IMR-90 (cell line): ENCODE measurements at regions not wholly inside any gene's neighbourhood (a gene's known extent, or its start where the extent isn't known, plus 50 kb on each side); places are given as distances from the start of the nearest gene placed in this dataset.

Source experiments
- ATAC-seq: fragments of 200-7000 bp; cut with Tn5 transposase; 2 replicates; pipeline ENCODE4 v1.9.1; 2020; ENCODE audit warnings: low read depth, mild to moderate bottlenecking, moderate library complexity
- BruUV-seq: library from RNA; stranded (reverse); fragments of 400-500 nt; replicated peaks from 2 replicates; lab custom pipeline; 2021; lab: Mats Ljungman, UMichigan
- CTCF ChIA-PET: fragments of 300-600 bp; formaldehyde crosslinking; extraction: SDS; loops from one replicate; lab custom pipeline; 2021; ENCODE audit warnings: antibody characterized with exemption; lab: Yijun Ruan, JAX
- POLR2A ChIA-PET: fragments of 300-600 bp; sonication (Branson Sonifier 250); formaldehyde crosslinking; loops from one replicate; lab custom pipeline; 2022; ENCODE audit warnings: antibody characterized with exemption; ENCODE audit not compliant: unreplicated experiment; lab: Charles Lee
- DNase-seq: peaks from one replicate; pipeline ENCODE4 v3.0.0; 2013
- H2AFZ ChIP-seq: replicated peaks from 2 replicates; pipeline ENCODE3; 2013; ENCODE audit warnings: low read length, mild to moderate bottlenecking; ENCODE audit not compliant: poor library complexity
- H2AK5ac ChIP-seq: 2 replicates; pipeline ENCODE4 v1.6.1; 2013; ENCODE audit warnings: low read depth, low read length, inconsistent platforms
- H2AK9ac ChIP-seq: replicated peaks from 2 replicates; pipeline ENCODE3; 2013; ENCODE audit warnings: mild to moderate bottlenecking, low read depth, low read length, moderate library complexity; ENCODE audit not compliant: poor library complexity
- H2BK120ac ChIP-seq: 2 replicates; pipeline ENCODE4 v1.6.1; 2013; ENCODE audit warnings: low read depth, low read length, inconsistent platforms
- H2BK15ac ChIP-seq: 3 replicates; pipeline ENCODE4 v1.6.1; 2013; ENCODE audit warnings: low read depth, low read length, inconsistent platforms
- H2BK20ac ChIP-seq: 2 replicates; pipeline ENCODE4 v1.6.1; 2013; ENCODE audit warnings: low read depth, mild to moderate bottlenecking, inconsistent platforms, low read length, moderate library complexity
- H2BK5ac ChIP-seq: 2 replicates; pipeline ENCODE4 v1.6.1; 2013; ENCODE audit warnings: mild to moderate bottlenecking, low read depth, low read length, inconsistent platforms; ENCODE audit not compliant: poor library complexity, severe bottlenecking
- H3K14ac ChIP-seq: replicated peaks from 2 replicates; pipeline ENCODE4 v1.6.1; 2013; ENCODE audit warnings: low read depth, low read length, inconsistent platforms
- H3K18ac ChIP-seq: 2 replicates; pipeline ENCODE4 v1.6.1; 2013; ENCODE audit warnings: low read depth, low read length, control low read depth
- H3K23ac ChIP-seq: 2 replicates; pipeline ENCODE4 v1.6.1; 2013; ENCODE audit warnings: low read depth, low read length, inconsistent platforms
- H3K27ac ChIP-seq: 2 replicates; pipeline ENCODE4 v1.5.1; 2013; ENCODE audit warnings: mild to moderate bottlenecking, control low read depth, low read length; ENCODE audit not compliant: insufficient read depth
- H3K27me3 ChIP-seq: 2 replicates; pipeline ENCODE4 v1.6.1; 2013; ENCODE audit warnings: low read length; ENCODE audit not compliant: control insufficient read depth, insufficient read depth
- H3K36me3 ChIP-seq: 2 replicates; pipeline ENCODE4 v1.6.1; 2013; ENCODE audit warnings: low read length, mixed read lengths; ENCODE audit not compliant: control insufficient read depth, insufficient read depth
- H3K4ac ChIP-seq: 2 replicates; pipeline ENCODE4 v1.6.1; 2013; ENCODE audit warnings: low read depth, low read length, inconsistent platforms
- H3K4me1 ChIP-seq: 2 replicates; pipeline ENCODE4 v1.6.1; 2013; ENCODE audit warnings: low read length, mixed read lengths; ENCODE audit not compliant: control insufficient read depth, insufficient read depth
- H3K4me2 ChIP-seq: 2 replicates; pipeline ENCODE4 v1.6.1; 2013; ENCODE audit warnings: low read depth, mild to moderate bottlenecking, control low read depth, low read length, moderate library complexity
- H3K4me3 ChIP-seq: 2 replicates; pipeline ENCODE4 v1.5.1; 2013; ENCODE audit warnings: low read depth, mild to moderate bottlenecking, control low read depth, low read length, moderate library complexity; ENCODE audit not compliant: insufficient read depth
- H3K56ac ChIP-seq: 2 replicates; pipeline ENCODE4 v1.6.1; 2013; ENCODE audit warnings: low read length, inconsistent platforms; ENCODE audit not compliant: insufficient read depth; ENCODE audit errors: extremely low read depth
- H3K79me1 ChIP-seq, 2 experiments: 2 replicates each; pipeline ENCODE4 v1.6.1; 2013; ENCODE audit warnings: low read length in 2 of 2, inconsistent platforms in 1 of 2, low read depth in 1 of 2
- H3K9ac ChIP-seq: 2 replicates; pipeline ENCODE4 v1.6.1; 2013; ENCODE audit warnings: low read depth, low read length, control low read depth
- H3K9me1 ChIP-seq: 2 replicates; pipeline ENCODE4 v1.6.1; 2013; ENCODE audit warnings: low read length, inconsistent platforms; ENCODE audit not compliant: insufficient read depth
- H3K9me3 ChIP-seq: 2 replicates; pipeline ENCODE4 v1.6.1; 2013; ENCODE audit warnings: low read length; ENCODE audit not compliant: control insufficient read depth, insufficient read depth
- H4K20me1 ChIP-seq: 2 replicates; pipeline ENCODE4 v1.6.1; 2013; ENCODE audit warnings: low read length, inconsistent platforms; ENCODE audit not compliant: insufficient read depth
- H4K5ac ChIP-seq: 2 replicates; pipeline ENCODE4 v1.6.1; 2013; ENCODE audit warnings: mild to moderate bottlenecking, low read depth, low read length, control low read depth
- H4K8ac ChIP-seq, 2 experiments: 2 replicates each; pipeline ENCODE4 v1.6.1; 2013; ENCODE audit warnings: low read depth in 2 of 2, low read length in 2 of 2, control low read depth in 1 of 2, inconsistent platforms in 1 of 2
- H4K91ac ChIP-seq: 2 replicates; pipeline ENCODE4 v1.6.1; 2013; ENCODE audit warnings: low read depth, low read length, inconsistent platforms; ENCODE audit not compliant: insufficient read depth
- CEBPB ChIP-seq: IDR thresholded peaks from 2 replicates; pipeline ENCODE4 v1.6.1; 2012; ENCODE audit warnings: low read depth, low read length, improper control_type of control experiment
- CHD1 ChIP-seq: IDR thresholded peaks from 2 replicates; pipeline ENCODE4 v1.6.1; 2012; ENCODE audit warnings: low read depth, low read length, improper control_type of control experiment
- MAZ ChIP-seq: IDR thresholded peaks from 2 replicates; pipeline ENCODE4 v1.6.1; 2012; ENCODE audit warnings: low read depth, mild to moderate bottlenecking, low read length, improper control_type of control experiment, moderate library complexity, borderline replicate concordance
- MXI1 ChIP-seq: IDR thresholded peaks from 2 replicates; pipeline ENCODE4 v1.6.1; 2012; ENCODE audit warnings: low read depth, mild to moderate bottlenecking, low read length, moderate library complexity, borderline replicate concordance
- POLR2A ChIP-seq: IDR thresholded peaks from 2 replicates; pipeline ENCODE4 v1.6.1; 2012; ENCODE audit warnings: mild to moderate bottlenecking, low read depth, low read length
- RAD21 ChIP-seq: IDR thresholded peaks from 2 replicates; pipeline ENCODE4 v1.6.1; 2012; ENCODE audit warnings: low read length, improper control_type of control experiment
- RCOR1 ChIP-seq: IDR thresholded peaks from 2 replicates; pipeline ENCODE4 v1.6.1; 2012; ENCODE audit warnings: mild to moderate bottlenecking, low read length, improper control_type of control experiment; ENCODE audit not compliant: insufficient replicate concordance
- RFX5 ChIP-seq: IDR thresholded peaks from 2 replicates; pipeline ENCODE4 v1.8.0; 2012; ENCODE audit warnings: low read depth, mild to moderate bottlenecking, low read length, moderate library complexity
- SMC3 ChIP-seq: fragments of 150-350 bp; IDR thresholded peaks from 2 replicates; pipeline ENCODE4 v1.6.1; 2016; ENCODE audit warnings: low read depth, mild to moderate bottlenecking, antibody characterized with exemption, low read length, moderate library complexity
- whole genome bisulfite sequencing, 2 experiments: methylation state at CpG; one replicate each; pipeline versions ENCODE4 v1.1.5 to v1.1.7; 2013; ENCODE audit warnings: missing lambda C conversion rate in 2 of 2; ENCODE audit not compliant: insufficient read length in 1 of 2; ENCODE audit errors: extremely low coverage in 2 of 2; 5-methylcytosine and 5-hydroxymethylcytosine counted together
- dilution Hi-C: fragments of 300-500 bp; cut with HindIII; formaldehyde crosslinking; loops from one replicate; pipeline ENCODE4 v1.14.3; 2018; ENCODE audit warnings: low sequenced_read_pairs; ENCODE audit not compliant: unreplicated experiment
- in situ Hi-C: fragments of 300-500 bp; cut with MboI; formaldehyde crosslinking; loops from 3 replicates; pipeline ENCODE4 v1.14.3; 2019; ENCODE audit warnings: low sequenced_read_pairs, inconsistent platforms, mixed read lengths
- intact Hi-C: fragments of 100-400 bp; cut with micrococcal nuclease; formaldehyde crosslinking; loops from 2 replicates; pipeline ENCODE4 v1.10.0; 2022

GRCh38 chr2:7492719-7493118 is 575.5 kb downstream of the RNF144A start:
- ChIA-PET POLR2A (no interaction called here), CTCF (interaction anchor here (1.1 kb wide), 1 partner anchor 66 kb away, joined by 3 read pairs; no protein-coding TSS in a partner anchor)
- Histone ChIP-seq H2BK5ac (no peak overlapping the region), H2AFZ (no peak overlapping the region), H3K14ac (no peak overlapping the region), H4K91ac (no peak overlapping the region), H3K27ac (no peak overlapping the region), H3K56ac (no peak overlapping the region), H3K4ac (no peak overlapping the region), H4K5ac (no peak overlapping the region), H3K9ac (no peak overlapping the region), H3K9me1 (no peaks in the 10 kb centered on the region), H2BK120ac (no peak overlapping the region), H3K79me1 (no peaks in the 10 kb centered on the region), H3K4me2 (no peak overlapping the region), H2AK5ac (no peak overlapping the region), H2BK20ac (no peak overlapping the region), H3K36me3 (no peaks in the 10 kb centered on the region), H3K4me3 (no peak overlapping the region), H3K27me3 (no peaks in the 10 kb centered on the region), H4K8ac (no peak overlapping the region), H3K4me1 (no peaks in the 10 kb centered on the region), H3K23ac (no peak overlapping the region), H3K18ac (no peak overlapping the region), H2AK9ac (no peak overlapping the region), H2BK15ac (no peak overlapping the region), H3K9me3 (peaks cover 7% of the 10 kb centered on the region), H4K20me1 (no peaks in the 10 kb centered on the region)
- TF ChIP-seq RFX5 (no peak), CHD1 (no peak), MXI1 (no peak), RCOR1 (no peak), SMC3 (no peak), RAD21 (no peak), MAZ (no peak), CEBPB (no peak), POLR2A (no peak)
- DNase-seq: no peak
- dilution Hi-C loops (no loop called here), intact Hi-C loops (no loop called here), in situ Hi-C loops (no loop called here)
- no CpG with 5 or more reads among the region's 1 CpG for WGBS, 2 experiments
- no peak for ATAC-seq
- BruUV-seq: no TSS peak
